DND-41 (cell line): ENCODE measurements at regions not wholly inside any gene's neighbourhood (a gene's known extent, or its start where the extent isn't known, plus 50 kb on each side); places are given as distances from the start of the nearest gene placed in this dataset.

Experiments
- ATAC-seq: fragments of 200-7000 bp; cut with Tn5 transposase; 3 replicates; pipeline ENCODE4 v1.9.1; 2021; ENCODE audit warnings: low read depth; ENCODE audit not compliant: insufficient read depth
- DNase-seq: peaks from one replicate; pipeline ENCODE4 v3.0.0-alpha.2; 2020
- H2AFZ ChIP-seq: 2 replicates; pipeline ENCODE4 v1.6.0; 2012; ENCODE audit warnings: low read depth, low read length
- H3K27ac ChIP-seq: 2 replicates; pipeline ENCODE4 v1.5.1; 2012; ENCODE audit warnings: low read length, inconsistent platforms
- H3K27me3 ChIP-seq: fragments of 200-600 bp; sonication (generic); 2 replicates; pipeline ENCODE4 v1.6.0; 2012; ENCODE audit warnings: low read length, mild to moderate bottlenecking, inconsistent platforms; ENCODE audit not compliant: insufficient read depth, poor library complexity
- H3K36me3 ChIP-seq: 2 replicates; pipeline ENCODE4 v1.5.1; 2012; ENCODE audit warnings: low read length, inconsistent platforms; ENCODE audit not compliant: insufficient read depth
- H3K4me1 ChIP-seq: 2 replicates; pipeline ENCODE4 v1.5.1; 2012; ENCODE audit warnings: mild to moderate bottlenecking, low read length; ENCODE audit not compliant: insufficient read depth
- H3K4me2 ChIP-seq: 2 replicates; pipeline ENCODE4 v1.6.0; 2012; ENCODE audit warnings: mild to moderate bottlenecking, moderate library complexity, low read length, inconsistent platforms; ENCODE audit not compliant: insufficient read depth
- H3K4me3 ChIP-seq, 2 experiments: fragments of 200-600 bp in 1 of 2; shearing (Covaris generic) in 1 of 2; 2 replicates each; pipeline ENCODE4 v1.5.1; 2012 to 2016; ENCODE audit warnings: inconsistent platforms in 2 of 2, low read length in 2 of 2, mild to moderate bottlenecking in 2 of 2, low read depth in 1 of 2, moderate library complexity in 1 of 2
- H3K79me2 ChIP-seq: 2 replicates; pipeline ENCODE4 v1.6.0; 2012; ENCODE audit warnings: low read length, inconsistent platforms; ENCODE audit not compliant: insufficient read depth
- H3K9ac ChIP-seq: 2 replicates; pipeline ENCODE4 v1.6.0; 2012; ENCODE audit warnings: low read depth, mild to moderate bottlenecking, inconsistent platforms, low read length, moderate library complexity
- H3K9me3 ChIP-seq: 2 replicates; pipeline ENCODE4 v1.5.1; 2012; ENCODE audit warnings: low read length, moderate library complexity, mild to moderate bottlenecking, inconsistent platforms; ENCODE audit not compliant: insufficient read depth, severe bottlenecking
- H4K20me1 ChIP-seq: 2 replicates; pipeline ENCODE4 v1.6.0; 2012; ENCODE audit warnings: low read length; ENCODE audit not compliant: insufficient read depth
- EZH2 ChIP-seq: IDR thresholded peaks from 3 replicates; pipeline ENCODE4 v1.6.1; 2012; ENCODE audit warnings: borderline replicate concordance, low read depth, mild to moderate bottlenecking, moderate library complexity, low read length, inconsistent platforms; ENCODE audit not compliant: severe bottlenecking
- TF ChIP-seq, protein P1 (sequence below): IDR thresholded peaks from 2 replicates; pipeline ENCODE4 v1.5.1; 2012; ENCODE audit warnings: borderline replicate concordance, low read length, moderate library complexity, mild to moderate bottlenecking; ENCODE audit not compliant: poor library complexity, severe bottlenecking; ENCODE audit errors: extremely low read depth

DNA sequence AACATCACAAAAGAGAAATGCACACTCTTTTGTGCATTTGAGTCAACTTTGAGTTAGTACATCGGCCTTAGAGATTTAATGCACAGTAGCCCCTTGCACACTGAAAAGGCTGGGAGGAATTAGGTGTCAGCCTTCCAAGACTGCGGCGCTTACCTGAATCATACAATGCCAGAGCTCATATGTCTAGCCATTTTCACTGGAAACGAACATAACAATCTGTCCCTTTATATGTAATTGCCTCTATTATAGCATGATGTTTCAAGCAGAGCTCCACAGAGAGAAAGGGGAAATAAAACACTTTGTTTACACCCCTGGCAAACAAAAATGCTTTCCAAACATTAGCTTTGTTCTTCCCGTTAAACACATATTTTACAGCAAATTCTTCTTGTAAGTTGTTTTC is 315.7 kb upstream of the SLCO3A1 start:
- Histone ChIP-seq H3K4me1 (no peaks in the 10 kb centered on the region), H3K27ac (no peak overlapping the region), H3K79me2 (no peaks in the 10 kb centered on the region)

GRCh38 chr15:91538782-91539181 is 314.7 kb upstream of the SLCO3A1 start:
- H2AFZ ChIP-seq, result no peak overlapping the region
- H3K36me3 ChIP-seq, result no peaks in the 10 kb centered on the region
- no peaks in the 10 kb centered on the region for H4K20me1 ChIP-seq
- DNase-seq, result no peak
- no peaks in the 10 kb centered on the region for H3K4me1 ChIP-seq
- no peak overlapping the region for H3K4me3 ChIP-seq
- no peak for ATAC-seq
- no peak overlapping the region for H3K27ac ChIP-seq
- no peaks in the 10 kb centered on the region for H3K79me2 ChIP-seq
- H3K27me3 ChIP-seq, result no peaks in the 10 kb centered on the region
- H3K9me3 ChIP-seq, result no peaks in the 10 kb centered on the region
- H3K9ac ChIP-seq, result no peak overlapping the region
- no peak for TF ChIP-seq EZH2
- TF ChIP-seq, protein P1, sequence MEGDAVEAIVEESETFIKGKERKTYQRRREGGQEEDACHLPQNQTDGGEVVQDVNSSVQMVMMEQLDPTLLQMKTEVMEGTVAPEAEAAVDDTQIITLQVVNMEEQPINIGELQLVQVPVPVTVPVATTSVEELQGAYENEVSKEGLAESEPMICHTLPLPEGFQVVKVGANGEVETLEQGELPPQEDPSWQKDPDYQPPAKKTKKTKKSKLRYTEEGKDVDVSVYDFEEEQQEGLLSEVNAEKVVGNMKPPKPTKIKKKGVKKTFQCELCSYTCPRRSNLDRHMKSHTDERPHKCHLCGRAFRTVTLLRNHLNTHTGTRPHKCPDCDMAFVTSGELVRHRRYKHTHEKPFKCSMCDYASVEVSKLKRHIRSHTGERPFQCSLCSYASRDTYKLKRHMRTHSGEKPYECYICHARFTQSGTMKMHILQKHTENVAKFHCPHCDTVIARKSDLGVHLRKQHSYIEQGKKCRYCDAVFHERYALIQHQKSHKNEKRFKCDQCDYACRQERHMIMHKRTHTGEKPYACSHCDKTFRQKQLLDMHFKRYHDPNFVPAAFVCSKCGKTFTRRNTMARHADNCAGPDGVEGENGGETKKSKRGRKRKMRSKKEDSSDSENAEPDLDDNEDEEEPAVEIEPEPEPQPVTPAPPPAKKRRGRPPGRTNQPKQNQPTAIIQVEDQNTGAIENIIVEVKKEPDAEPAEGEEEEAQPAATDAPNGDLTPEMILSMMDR, result no peak
- no peak overlapping the region for H3K4me2 ChIP-seq

More for the DNA sequence above, 315.7 kb upstream of the SLCO3A1 start:
- Histone ChIP-seq H3K4me3 (no peak overlapping the region), H2AFZ (no peak overlapping the region), H4K20me1 (no peaks in the 10 kb centered on the region), H3K9me3 (no peaks in the 10 kb centered on the region), H3K36me3 (no peaks in the 10 kb centered on the region), H3K27me3 (no peaks in the 10 kb centered on the region), H3K9ac (no peak overlapping the region), H3K4me2 (no peak overlapping the region)
- DNase-seq, result no peak
- TF ChIP-seq EZH2, result no peak
- TF ChIP-seq, protein P1, result no peak
- no peak for ATAC-seq

DNA sequence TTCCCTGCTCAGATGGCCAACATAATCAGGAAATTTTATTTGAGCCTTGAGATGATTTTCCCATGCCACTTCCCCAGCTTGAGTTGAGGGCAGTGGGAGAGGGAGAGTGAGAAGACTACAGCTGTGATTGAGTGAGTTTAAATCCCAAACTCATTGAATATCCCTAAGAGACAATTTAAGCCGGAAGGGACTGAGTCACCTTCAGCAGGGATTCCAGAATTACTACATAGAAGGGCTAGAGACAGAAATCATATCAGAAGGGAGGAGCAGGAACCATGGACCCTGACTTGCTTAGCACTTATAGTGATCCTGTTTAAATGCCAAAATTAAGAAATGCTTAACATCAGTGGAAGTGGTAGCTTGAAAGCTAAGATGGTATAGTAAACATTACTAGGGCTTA is 312.2 kb upstream of the SLCO3A1 start:
- H3K4me3 ChIP-seq, result no peak overlapping the region
- TF ChIP-seq EZH2, result no peak
- TF ChIP-seq, protein P1, result no peak
- no peak overlapping the region for H3K27ac ChIP-seq
- no peak overlapping the region for H3K4me2 ChIP-seq
- ATAC-seq (no peak), DNase-seq (no peak)
- no peaks in the 10 kb centered on the region for H4K20me1 ChIP-seq
- no peak overlapping the region for H3K9ac ChIP-seq
- no peaks in the 10 kb centered on the region for H3K9me3 ChIP-seq
- H3K27me3 ChIP-seq, result no peaks in the 10 kb centered on the region
- no peak overlapping the region for H2AFZ ChIP-seq
- no peaks in the 10 kb centered on the region for H3K4me1 ChIP-seq
- H3K36me3 ChIP-seq, result no peaks in the 10 kb centered on the region
- no peaks in the 10 kb centered on the region for H3K79me2 ChIP-seq

- no peak overlapping the region for H3K27ac ChIP-seq
- TF ChIP-seq EZH2, result no peak
- TF ChIP-seq, protein P1, result no peak
- ATAC-seq (no peak), DNase-seq (no peak)
- H3K4me2 ChIP-seq, result no peak overlapping the region
- H2AFZ ChIP-seq, result no peak overlapping the region
- no peaks in the 10 kb centered on the region for H3K9me3 ChIP-seq
- no peak overlapping the region for H3K9ac ChIP-seq
- H3K36me3 ChIP-seq, result no peaks in the 10 kb centered on the region
- H4K20me1 ChIP-seq, result no peaks in the 10 kb centered on the region
- H3K4me1 ChIP-seq, result no peaks in the 10 kb centered on the region
- H3K4me3 ChIP-seq, result no peak overlapping the region
- H3K27me3 ChIP-seq, result no peaks in the 10 kb centered on the region
- no peaks in the 10 kb centered on the region for H3K79me2 ChIP-seq
Observed at GRCh38 chr15:91542226-91542625, 311.3 kb upstream of the SLCO3A1 start.
